ENCODE measurements at regions not wholly inside any gene's neighbourhood (a gene's known extent, or its start where the extent isn't known, plus 50 kb on each side); places are given as distances from the start of the nearest gene placed in this dataset.

DNA sequence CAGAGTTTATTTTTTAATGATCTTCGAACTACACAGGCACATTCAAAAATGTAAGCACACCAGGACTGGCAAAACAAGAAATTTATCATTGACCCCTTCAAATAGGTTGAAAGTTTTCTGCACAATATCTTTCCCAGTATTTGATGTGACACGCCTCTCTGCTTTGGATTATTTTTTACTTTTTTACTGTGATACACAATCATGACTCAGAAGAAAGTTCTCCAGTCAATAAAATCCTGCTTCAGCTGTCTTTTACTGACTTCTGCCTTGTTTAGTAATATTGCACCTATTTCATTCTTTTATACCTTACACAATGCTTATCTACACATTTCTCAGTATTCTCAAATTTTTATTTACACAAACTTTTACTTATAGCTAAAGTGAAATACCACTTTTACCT, 1750.4 kb downstream of the PCDH9 start:
- Mint-ChIP-seq H3K9me3 (peaks cover 10% of the 10 kb centered on the region), H3K4me1 (no peaks in the 10 kb centered on the region), H3K27ac (no peak overlapping the region), H3K36me3 (no peaks in the 10 kb centered on the region), H3K4me3 (no peak overlapping the region), H3K27me3 (ENCODE audit: low read depth) (no peaks in the 10 kb centered on the region)
- DNase-seq (ENCODE audit: low spot score): no peak
- ChIA-PET CTCF (no interaction called here), POLR2A (no interaction called here)
- ATAC-seq: no peak
- TF ChIP-seq, protein P1, sequence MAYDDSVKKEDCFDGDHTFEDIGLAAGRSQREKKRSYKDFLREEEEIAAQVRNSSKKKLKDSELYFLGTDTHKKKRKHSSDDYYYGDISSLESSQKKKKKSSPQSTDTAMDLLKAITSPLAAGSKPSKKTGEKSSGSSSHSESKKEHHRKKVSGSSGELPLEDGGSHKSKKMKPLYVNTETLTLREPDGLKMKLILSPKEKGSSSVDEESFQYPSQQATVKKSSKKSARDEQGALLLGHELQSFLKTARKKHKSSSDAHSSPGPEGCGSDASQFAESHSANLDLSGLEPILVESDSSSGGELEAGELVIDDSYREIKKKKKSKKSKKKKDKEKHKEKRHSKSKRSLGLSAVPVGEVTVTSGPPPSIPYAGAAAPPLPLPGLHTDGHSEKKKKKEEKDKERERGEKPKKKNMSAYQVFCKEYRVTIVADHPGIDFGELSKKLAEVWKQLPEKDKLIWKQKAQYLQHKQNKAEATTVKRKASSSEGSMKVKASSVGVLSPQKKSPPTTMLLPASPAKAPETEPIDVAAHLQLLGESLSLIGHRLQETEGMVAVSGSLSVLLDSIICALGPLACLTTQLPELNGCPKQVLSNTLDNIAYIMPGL (CRISPR knock-in tag; IDR thresholded peaks at IDR 0.05): no peak
- no peak for TF ChIP-seq TCF7 (CRISPR knock-in tag; IDR thresholded peaks at IDR 0.05; ENCODE audit: low read depth)
- TF ChIP-seq ZNF317 (CRISPR knock-in tag; IDR thresholded peaks at IDR 0.05; ENCODE audit: borderline replicate concordance, low read depth): no peak
- TF ChIP-seq, protein P2, sequence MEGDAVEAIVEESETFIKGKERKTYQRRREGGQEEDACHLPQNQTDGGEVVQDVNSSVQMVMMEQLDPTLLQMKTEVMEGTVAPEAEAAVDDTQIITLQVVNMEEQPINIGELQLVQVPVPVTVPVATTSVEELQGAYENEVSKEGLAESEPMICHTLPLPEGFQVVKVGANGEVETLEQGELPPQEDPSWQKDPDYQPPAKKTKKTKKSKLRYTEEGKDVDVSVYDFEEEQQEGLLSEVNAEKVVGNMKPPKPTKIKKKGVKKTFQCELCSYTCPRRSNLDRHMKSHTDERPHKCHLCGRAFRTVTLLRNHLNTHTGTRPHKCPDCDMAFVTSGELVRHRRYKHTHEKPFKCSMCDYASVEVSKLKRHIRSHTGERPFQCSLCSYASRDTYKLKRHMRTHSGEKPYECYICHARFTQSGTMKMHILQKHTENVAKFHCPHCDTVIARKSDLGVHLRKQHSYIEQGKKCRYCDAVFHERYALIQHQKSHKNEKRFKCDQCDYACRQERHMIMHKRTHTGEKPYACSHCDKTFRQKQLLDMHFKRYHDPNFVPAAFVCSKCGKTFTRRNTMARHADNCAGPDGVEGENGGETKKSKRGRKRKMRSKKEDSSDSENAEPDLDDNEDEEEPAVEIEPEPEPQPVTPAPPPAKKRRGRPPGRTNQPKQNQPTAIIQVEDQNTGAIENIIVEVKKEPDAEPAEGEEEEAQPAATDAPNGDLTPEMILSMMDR (IDR thresholded peaks at IDR 0.05): no peak
- TF ChIP-seq, protein P3, sequence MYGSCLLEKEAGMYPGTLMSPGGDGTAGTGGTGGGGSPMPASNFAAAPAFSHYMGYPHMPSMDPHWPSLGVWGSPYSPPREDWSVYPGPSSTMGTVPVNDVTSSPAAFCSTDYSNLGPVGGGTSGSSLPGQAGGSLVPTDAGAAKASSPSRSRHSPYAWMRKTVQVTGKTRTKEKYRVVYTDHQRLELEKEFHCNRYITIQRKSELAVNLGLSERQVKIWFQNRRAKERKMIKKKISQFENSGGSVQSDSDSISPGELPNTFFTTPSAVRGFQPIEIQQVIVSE (CRISPR knock-in tag; IDR thresholded peaks at IDR 0.05; ENCODE audit: borderline replicate concordance): no peak
- TF ChIP-seq ZNF671 (CRISPR knock-in tag; IDR thresholded peaks at IDR 0.05): no peak
- no peak for TF ChIP-seq FOXK1 (CRISPR knock-in tag; IDR thresholded peaks at IDR 0.05)
- TF ChIP-seq RORB (CRISPR knock-in tag; IDR thresholded peaks at IDR 0.05): no peak
- no peak for TF ChIP-seq ELF4 (CRISPR knock-in tag; IDR thresholded peaks at IDR 0.05; ENCODE audit: low read depth)
- no peak for TF ChIP-seq MXD4 (CRISPR knock-in tag; IDR thresholded peaks at IDR 0.05; ENCODE audit: borderline replicate concordance)
- TF ChIP-seq, protein P4, sequence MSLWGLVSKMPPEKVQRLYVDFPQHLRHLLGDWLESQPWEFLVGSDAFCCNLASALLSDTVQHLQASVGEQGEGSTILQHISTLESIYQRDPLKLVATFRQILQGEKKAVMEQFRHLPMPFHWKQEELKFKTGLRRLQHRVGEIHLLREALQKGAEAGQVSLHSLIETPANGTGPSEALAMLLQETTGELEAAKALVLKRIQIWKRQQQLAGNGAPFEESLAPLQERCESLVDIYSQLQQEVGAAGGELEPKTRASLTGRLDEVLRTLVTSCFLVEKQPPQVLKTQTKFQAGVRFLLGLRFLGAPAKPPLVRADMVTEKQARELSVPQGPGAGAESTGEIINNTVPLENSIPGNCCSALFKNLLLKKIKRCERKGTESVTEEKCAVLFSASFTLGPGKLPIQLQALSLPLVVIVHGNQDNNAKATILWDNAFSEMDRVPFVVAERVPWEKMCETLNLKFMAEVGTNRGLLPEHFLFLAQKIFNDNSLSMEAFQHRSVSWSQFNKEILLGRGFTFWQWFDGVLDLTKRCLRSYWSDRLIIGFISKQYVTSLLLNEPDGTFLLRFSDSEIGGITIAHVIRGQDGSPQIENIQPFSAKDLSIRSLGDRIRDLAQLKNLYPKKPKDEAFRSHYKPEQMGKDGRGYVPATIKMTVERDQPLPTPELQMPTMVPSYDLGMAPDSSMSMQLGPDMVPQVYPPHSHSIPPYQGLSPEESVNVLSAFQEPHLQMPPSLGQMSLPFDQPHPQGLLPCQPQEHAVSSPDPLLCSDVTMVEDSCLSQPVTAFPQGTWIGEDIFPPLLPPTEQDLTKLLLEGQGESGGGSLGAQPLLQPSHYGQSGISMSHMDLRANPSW (CRISPR knock-in tag; conservative IDR thresholded peaks at IDR 0.05; ENCODE audit: low read depth): no peak
- no peak for TF ChIP-seq FOXJ3 (CRISPR knock-in tag; IDR thresholded peaks at IDR 0.05; ENCODE audit: borderline replicate concordance)
- TF ChIP-seq NFYB (CRISPR knock-in tag; conservative IDR thresholded peaks at IDR 0.05; ENCODE audit: low read depth): no peak
- TF ChIP-seq NR2C2 (CRISPR knock-in tag; IDR thresholded peaks at IDR 0.05): no peak
- no peak for TF ChIP-seq ZNF416 (CRISPR knock-in tag; IDR thresholded peaks at IDR 0.05)

DNA sequence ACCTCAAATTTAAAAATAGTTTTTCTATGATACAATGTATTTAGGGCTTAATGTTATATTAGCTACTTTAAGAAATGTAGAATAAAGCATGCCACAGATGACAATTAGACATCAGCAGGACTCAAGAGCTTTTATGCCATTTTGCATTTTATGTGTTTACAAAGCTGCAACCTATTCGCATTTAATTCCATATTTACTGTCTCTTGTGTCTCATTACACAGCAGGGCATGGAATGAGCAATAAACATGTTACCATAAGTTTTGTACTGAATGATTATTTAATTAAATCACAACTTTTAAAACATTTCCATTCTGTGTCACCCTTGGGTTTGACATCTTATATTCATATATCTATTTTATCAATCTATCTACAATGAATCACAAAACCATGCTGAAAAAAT, 1756.9 kb downstream of the PCDH9 start:
- POLR2A ChIA-PET: no interaction called here
- H3K36me3 Mint-ChIP-seq: no peaks in the 10 kb centered on the region
- no peak overlapping the region for H3K4me3 Mint-ChIP-seq
- no peaks in the 10 kb centered on the region for H3K27me3 Mint-ChIP-seq (ENCODE audit: low read depth)
- CTCF ChIA-PET: no interaction called here
- DNase-seq (ENCODE audit: low spot score) (no peak), ATAC-seq (no peak)
- no peaks in the 10 kb centered on the region for H3K4me1 Mint-ChIP-seq
- H3K27ac Mint-ChIP-seq: no peak overlapping the region
- H3K9me3 Mint-ChIP-seq: peaks cover 15% of the 10 kb centered on the region
- TF ChIP-seq MYBL2 (CRISPR knock-in tag; IDR thresholded peaks at IDR 0.05) (no peak), ZNF263 (CRISPR knock-in tag; IDR thresholded peaks at IDR 0.05; ENCODE audit: low read depth) (no peak), ZNF121 (CRISPR knock-in tag; IDR thresholded peaks at IDR 0.05) (no peak), HMGA2 (CRISPR knock-in tag; IDR thresholded peaks at IDR 0.05) (no peak), ELF4 (CRISPR knock-in tag; IDR thresholded peaks at IDR 0.05; ENCODE audit: low read depth) (no peak)
- TF ChIP-seq, protein P4 (CRISPR knock-in tag; conservative IDR thresholded peaks at IDR 0.05; ENCODE audit: low read depth): no peak
- TF ChIP-seq, protein P5, sequence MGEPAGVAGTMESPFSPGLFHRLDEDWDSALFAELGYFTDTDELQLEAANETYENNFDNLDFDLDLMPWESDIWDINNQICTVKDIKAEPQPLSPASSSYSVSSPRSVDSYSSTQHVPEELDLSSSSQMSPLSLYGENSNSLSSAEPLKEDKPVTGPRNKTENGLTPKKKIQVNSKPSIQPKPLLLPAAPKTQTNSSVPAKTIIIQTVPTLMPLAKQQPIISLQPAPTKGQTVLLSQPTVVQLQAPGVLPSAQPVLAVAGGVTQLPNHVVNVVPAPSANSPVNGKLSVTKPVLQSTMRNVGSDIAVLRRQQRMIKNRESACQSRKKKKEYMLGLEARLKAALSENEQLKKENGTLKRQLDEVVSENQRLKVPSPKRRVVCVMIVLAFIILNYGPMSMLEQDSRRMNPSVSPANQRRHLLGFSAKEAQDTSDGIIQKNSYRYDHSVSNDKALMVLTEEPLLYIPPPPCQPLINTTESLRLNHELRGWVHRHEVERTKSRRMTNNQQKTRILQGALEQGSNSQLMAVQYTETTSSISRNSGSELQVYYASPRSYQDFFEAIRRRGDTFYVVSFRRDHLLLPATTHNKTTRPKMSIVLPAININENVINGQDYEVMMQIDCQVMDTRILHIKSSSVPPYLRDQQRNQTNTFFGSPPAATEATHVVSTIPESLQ (CRISPR knock-in tag; IDR thresholded peaks at IDR 0.05): no peak
- TF ChIP-seq, protein P2 (IDR thresholded peaks at IDR 0.05): no peak
